HG02642 (cell line): ENCODE measurements at regions not wholly inside any gene's neighbourhood (a gene's known extent, or its start where the extent isn't known, plus 50 kb on each side); places are given as distances from the start of the nearest gene placed in this dataset.
"Not testable (repeated sequence)": the region's sequence is repeated elsewhere in the genome, so short reads cannot be mapped to it uniquely, and the experiment has no call there.

Source experiments
- ATAC-seq: cut with Tn5 transposase; IDR thresholded peaks from one replicate; pipeline ENCODE4 v1.9.1; 2021; ENCODE audit warnings: mild to moderate bottlenecking; ENCODE audit not compliant: unreplicated experiment, poor library complexity

DNA sequence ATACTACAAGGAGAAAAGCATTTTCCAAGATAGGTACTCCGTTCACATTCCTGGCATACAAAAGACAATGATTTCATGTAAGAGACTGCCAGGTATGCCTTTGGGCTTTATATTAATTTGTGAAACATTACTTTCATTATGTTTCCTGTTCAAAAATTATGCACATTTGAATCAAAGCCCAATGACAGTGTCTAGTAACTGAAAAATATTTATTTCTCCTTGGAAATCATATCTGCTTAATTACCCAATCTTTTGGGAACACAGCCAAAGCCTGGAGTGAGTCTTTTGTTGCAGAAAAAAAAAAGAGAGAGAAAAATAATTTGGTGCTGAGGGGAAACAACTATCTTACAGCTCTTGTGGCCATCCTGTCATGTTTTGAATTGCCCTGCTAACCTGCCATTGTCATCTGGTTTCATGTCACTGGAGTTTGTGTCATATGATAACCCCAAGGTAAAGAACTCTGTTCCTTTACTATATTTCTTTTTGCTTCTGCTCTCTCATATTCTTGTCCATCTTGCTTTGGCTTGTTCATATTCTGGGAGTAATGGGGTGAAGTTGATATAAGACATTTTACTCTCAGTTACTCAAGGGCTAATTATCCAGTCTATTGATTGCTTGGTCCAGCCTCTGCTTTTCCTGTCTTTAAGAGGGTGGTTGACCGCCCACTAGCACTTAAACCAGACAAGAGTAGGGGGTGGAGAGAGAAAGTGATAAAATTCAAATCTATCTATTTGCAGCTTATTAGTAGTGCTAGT is 238.3 kb upstream of the NUDT12 start:
- no peak for ATAC-seq

DNA sequence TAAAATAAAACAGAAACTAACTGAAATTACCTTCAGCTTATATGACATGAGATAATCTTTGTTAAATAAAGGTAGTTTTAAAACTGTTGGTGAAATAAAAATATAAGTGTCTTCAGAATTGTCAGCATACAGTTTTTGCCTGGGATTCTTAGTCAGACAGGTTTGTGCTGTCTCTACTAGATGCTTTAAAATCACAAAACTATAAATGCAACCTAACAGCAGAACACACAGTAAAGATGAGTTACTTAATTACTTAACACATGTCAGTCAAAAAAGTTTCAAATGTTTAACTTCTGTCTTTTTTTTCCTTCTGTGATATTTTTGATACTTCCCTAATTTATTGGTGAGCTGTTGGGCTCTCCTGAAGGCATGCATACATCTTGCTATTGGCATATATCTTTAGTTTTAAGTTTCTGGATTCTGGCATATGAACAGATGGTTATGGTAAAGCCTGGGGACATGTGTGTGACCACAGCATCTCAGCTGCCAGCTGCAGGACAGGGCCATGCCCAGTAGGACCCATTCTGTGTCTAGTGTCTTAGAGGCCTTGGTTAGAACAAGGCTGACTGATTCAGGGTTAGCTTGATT is 231.1 kb upstream of the NUDT12 start:
- no peak for ATAC-seq

DNA sequence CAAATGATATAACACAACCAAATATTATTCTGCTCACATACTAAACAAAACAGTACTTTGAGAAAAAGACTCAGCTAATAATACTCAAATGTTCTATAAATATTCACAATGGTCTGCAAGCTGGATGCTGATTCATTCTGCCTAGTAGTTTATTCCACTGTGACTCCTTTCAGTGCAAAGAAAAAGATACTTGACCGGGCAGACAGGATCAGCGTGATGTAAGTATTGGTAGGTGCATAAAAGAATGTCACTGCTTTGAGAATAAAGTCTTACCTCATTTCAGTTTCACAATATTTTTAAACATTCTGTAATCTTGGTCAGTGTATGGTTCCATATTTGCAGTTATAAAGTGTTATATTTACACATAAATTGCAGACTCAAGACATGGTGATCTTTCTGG is 223.0 kb upstream of the NUDT12 start:
- no peak for ATAC-seq

DNA sequence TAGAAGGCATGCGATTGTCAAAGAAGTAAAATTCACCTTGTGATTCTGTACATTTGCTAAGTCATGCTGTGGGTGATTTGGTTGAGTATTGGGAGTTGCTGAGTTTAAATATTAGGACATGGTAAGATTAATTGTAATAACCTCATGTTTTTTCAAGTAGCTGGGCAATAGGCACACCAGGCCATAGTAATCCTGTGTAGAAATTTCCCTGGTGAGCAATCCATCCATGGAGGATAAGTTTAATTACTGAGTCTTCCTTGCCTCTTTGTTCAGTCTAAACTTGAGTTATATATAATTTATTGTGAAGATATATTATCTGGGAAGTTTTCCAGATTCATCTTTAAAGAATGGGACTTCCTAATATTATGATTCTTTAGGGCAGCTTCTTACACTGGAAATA is 221.1 kb upstream of the NUDT12 start:
- ATAC-seq = no peak

DNA sequence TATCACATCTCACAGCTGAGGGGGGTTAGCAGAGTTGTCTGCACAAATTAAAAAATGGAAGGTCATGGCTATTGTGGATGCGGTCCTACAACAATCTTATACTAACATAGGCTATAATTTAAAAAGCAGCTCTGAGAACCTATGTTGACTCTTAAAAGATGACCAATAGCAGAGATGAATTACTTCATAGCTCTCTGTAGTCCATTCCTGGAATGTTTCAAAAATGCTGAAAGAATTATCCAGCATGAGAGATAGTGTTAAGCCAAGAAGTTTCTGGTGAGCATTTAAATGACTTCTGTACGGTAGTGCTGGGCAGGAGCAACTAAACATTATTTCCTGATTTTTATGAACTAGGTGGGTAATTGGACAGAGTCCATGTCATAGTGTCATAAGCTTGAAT is 218.2 kb upstream of the NUDT12 start:
- ATAC-seq = no peak

DNA sequence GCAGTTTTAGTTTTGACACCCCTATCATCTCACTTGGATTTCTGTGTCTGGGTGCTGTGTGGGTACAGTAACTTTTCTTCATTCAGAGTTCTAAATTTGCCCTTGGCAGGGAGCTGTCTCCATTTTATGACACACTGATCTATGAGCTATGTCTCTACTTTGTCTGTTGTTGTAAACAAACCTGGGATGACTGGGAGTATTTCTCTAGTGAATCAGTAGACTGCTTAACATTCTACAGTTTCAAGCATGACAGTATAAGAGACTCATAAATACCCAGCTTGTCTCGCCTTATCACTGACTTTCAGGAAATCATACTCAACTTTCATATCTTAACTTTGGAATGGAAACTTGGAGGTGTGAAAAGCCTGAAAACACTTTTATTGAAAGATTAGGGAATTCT is 212.1 kb upstream of the NUDT12 start:
- ATAC-seq = no peak

DNA sequence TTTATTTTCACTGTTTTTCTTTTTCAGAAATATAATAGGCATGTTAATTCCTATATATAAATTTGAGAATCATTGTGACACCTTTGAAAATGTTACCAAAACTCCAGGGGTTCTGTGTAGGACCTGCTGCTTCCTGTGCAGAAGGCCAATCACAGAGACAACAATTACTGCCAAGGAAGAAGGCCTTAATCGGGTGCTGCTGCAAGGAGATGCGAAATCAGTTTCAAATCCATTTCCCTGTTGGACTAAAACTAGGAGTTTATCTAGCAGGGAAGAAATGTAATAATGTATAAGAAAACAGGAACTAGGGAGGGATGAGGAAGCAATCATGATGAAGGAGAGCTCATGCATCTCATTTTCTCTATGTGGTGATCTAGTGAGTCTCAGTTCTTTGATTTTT is 209.7 kb upstream of the NUDT12 start:
- no peak for ATAC-seq

DNA sequence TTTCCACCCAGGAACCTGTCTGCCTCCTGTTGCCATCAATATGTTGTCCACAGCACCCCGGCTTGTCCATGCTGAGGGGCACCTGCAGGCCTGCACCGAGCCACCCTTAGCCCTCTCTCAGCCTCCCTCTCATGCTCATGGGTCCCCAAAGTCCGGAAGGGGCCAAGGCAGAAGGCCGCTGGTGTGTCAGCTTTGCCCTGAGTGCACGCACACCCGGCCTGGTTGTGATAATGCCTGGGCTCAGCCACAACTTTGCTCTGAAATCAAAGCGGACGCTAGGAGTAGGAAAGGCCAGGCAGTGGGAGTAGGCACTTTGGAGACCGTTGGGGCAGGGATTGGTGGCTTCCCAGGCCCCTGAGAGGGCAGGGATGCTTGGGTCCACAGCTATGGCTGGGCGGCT is 201.8 kb upstream of the NUDT12 start:
- no peak for ATAC-seq

DNA sequence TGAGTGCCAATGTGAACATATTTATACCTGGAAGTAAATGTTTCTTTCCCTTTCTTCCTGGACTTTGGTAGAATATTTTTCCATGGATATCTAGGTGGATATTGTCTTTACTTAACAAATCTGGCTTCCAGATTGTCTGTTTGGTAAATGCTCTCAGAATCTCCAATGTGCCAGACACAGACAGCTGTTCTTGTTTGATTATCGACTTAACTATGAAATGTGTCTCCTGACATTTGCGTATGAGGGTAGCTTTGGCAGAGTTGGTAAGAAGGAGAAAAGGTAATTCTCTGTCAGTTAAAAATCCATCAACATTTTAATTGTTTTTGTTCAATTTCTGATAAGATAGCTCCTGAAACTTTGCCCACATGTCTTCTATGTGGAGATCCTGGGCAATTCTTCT is 196.4 kb upstream of the NUDT12 start:
- ATAC-seq = no peak

DNA sequence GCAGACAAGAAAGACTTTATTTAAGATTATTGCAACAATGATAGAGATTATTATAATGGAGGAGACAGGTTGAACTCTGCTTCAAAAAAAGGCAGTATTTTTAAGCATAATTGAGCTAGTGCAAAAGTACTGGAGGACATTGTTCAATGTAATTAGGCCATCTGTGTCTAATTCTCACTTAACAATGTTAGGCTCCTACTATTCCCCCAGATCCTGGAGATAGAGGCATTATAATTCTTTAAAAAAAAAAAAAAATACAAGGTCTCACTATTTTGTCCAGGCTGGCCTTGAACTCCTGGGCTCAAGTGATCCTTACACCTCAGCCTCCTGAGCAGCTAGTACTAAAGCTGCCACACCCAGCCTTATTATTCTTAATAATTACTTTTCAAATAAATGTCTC is 193.4 kb upstream of the NUDT12 start:
- ATAC-seq = no peak

DNA sequence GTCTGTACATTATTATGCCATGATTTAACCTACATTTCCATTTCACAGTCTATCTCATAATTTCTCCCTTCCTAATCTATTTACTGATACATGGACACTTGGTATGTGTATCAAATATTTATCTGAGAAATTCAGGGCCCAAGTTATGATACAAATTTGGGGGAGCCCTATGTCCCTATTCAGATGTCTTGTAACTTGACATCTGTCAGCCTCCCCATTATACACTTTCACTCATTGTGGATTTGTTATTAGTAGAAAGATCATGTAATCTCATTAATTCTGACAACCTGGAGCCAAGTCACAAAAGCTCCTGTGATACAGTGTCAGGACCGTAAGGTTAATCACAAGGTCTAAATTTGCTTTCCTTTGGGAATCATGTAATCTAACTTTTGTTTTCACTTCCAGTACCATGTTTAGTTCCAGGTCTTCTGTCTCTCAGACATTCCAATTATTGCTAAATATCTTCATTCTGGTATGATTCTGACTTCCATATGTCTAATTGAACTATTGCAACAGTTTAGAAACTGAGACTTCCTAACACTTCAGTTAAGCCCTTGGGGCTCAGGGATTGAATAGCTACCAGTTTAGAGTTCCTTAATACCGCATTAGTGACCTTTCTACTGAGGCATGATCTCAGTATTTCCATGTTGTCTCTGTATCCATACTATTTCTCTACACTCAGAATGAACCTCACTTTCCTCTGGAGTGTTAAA is 182.9 kb upstream of the NUDT12 start:
- ATAC-seq = no peak

DNA sequence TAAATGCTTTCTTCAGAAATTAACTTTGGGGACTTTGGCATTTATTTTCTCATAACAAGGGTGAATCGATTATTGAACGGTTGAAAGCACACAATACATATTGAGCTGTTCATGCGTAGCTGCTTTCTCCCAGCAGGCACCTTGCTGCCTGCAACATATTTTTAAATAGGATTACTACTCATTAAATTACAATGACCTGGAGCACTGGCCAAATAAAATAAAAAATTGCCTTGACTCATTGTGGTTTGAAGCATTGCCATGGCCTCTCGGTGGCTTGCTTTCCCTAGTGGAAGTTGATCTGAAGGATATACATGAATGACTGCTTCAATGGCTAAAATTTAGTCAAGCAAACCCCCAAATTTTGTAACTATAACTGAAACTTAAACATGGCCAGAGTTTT is 181.6 kb upstream of the NUDT12 start:
- no peak for ATAC-seq

DNA sequence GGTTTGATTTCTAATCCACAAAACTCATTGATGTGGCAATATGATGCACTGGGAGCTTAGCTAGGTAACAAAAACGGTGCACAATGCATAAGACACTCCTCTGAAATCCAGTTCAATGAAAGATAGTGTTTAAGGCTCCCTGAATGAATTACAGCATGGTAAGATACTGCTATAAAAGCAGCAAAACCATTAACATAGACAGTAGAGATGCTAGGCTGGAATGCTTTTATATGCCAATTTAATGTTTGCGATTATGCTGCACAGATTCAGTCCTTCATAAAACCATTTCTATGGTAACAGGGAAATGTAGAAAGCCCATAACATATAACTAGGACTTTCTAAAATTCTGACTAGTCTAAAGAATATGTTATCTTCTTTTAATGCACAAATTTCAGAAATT is 180.8 kb upstream of the NUDT12 start:
- ATAC-seq = no peak

DNA sequence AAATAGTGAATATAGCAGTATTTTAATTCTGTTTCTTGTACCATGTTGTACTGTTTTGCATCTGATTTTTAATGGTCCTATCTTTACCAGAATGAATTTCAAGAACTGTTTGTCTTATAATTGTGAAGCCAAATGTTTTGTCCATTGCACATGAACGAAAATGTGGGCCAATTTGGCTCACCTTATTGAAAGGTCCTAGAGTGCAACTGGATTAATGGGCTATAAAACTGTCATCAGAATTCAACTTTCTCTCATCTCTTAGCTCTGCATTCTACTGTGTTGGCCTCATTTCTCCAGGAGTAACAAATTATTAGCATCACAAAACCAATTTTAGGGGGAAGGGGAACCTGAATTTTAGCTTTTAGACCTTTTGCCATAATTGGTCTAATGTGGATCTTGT is 179.4 kb upstream of the NUDT12 start:
- no peak for ATAC-seq

DNA sequence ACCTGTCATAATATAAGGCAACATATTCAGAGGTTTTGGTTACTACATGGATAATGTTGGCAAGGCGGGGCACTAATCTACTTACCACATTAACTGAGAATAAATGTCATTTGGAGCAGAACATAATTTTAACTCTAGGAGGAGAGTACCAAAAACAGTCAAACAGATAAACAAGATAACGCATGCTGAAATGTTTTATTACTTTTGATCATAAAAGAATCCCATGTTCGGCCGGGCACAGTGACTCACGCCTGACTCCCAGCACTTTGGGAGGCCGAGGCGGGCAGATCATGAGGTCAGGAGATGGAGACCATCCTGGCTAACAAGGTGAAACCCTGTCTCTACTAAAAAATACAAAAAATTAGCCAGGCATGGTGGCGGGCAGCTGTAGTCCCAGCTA is 173.8 kb upstream of the NUDT12 start:
- not testable (repeated sequence) for ATAC-seq

DNA sequence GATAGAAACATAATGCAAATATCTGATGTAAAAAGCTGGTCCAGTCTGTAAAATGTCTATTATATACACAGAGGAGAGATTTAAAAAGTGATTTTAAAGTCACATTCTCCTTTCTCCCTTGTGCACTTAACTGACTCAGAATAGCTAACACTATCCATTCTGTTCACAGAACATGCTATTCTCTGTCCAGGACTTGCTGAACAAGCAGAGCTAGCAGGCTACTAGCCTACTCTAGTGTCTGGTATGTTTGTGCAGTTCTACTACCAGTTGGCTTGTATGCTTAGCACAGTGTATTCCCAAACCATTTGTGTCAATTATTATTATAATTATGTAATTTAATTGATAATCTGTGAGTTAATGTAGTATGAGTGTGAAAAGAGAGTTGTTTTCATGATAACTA is 161.7 kb upstream of the NUDT12 start:
- ATAC-seq = no peak

DNA sequence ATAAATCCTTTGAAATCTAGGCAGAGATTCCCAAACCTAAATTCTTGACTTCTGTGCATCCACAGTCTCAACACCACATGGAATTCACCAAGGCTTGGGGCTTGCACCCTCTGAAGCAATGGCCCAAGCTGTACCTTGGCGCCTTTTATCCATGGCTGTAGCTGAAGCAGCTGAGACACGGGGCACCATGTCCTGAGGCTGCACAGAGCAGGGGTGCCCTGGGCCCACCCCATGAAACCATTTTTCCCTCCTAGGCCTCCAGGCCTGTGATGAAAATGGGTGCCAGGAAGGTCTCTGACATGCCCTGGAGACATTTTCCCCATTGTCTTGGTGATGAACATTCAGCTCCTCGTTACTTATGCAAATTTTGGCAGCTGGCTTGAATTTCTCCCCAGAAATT is 158.6 kb upstream of the NUDT12 start:
- ATAC-seq = no peak

DNA sequence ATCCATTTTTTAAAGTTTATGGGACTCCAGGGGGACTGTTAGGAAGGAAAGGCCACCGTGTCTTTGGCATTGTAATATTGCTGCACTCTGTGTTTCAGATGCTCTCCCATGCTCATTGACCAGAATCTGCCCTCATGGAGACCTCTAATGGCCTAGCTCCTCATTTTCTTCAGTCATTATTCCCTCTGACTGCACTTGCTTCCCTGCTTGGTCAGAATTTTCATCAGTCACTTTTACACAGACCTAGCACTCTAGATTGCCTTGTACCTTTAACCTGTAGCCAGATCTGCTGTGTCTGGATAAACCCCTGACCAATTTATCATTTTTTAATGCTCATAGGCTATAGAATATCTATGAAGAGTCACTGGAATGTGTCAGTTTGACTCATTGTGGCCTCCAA is 155.5 kb upstream of the NUDT12 start:
- no peak for ATAC-seq

DNA sequence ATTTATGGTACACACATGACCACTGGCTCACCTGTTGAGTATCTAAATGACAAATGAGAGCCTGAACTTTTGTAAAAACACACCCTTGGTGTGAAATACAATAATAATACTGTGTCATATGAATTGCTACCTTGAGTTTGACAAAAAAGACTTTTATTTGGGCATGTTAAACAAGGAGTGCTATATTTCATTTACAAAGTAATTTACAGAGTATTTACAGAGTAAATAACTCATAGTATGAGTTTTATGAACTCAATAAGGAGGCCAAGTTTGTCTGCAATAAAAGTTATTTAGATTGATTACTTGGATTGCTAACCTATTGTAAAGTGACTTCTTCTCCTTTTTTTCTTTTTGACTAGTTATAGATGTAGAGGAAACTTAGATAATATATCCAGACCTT is 146.0 kb upstream of the NUDT12 start:
- ATAC-seq = no peak

DNA sequence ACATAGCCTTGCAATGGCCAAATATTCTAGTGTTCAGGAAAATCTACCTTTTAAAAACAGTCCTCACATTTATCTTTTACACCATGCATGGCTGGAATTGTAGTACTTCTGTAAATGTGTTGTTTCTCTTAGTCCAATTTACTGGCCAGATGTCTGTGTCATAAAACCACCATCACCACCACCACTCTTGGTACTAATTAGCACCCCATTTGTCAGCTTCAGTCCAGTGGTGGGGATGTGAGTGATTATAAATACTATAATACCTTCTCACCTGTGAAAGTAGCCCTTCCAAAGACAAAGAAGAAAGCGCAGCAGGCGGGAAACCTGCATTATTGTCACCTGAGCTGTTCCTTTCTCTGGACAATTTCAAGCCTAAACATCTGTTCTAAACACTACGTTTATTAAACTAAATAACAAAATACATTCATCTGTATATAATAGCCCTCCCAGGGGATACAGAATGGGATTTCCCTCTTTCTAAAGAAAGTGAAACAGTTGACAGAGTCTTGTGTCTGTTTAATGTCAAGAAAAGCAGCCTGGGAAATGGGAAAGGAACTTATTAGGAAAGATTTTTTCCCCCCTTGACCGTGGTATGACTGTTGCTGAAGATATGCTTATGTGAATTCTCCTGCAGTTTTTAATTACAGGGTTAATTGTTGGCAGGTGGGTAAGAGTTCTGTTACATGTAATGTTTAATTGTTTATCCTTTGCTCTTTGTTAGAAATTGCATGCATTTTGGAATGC is 144.5 kb upstream of the NUDT12 start:
- no peak for ATAC-seq

DNA sequence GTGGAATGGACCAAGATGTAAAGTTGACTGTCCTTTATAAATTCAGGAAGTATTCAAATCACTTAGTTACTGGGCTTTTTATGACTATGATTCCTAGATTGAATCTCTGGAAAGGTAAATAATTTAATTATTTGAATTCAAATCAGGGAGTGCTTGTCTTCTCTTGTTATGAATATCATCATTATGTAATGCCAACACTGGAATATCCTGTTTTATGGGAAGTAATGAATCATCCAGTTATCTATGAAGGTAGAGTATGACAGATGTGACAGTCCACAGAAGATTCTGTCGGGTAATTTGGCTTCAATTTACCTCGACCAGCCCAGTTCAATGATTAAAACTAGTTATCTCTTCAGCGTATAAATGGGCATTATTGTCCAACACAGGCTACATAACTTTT is 141.0 kb upstream of the NUDT12 start:
- no peak for ATAC-seq
